Immature natural killer cell (primary cell): ENCODE measurements at regions not wholly inside any gene's neighbourhood (a gene's known extent, or its start where the extent isn't known, plus 50 kb on each side); places are given as distances from the start of the nearest gene placed in this dataset.

Experiments used
- DNase-seq, 3 donors: peaks; one replicate each; pipeline ENCODE4 v3.0.0; 2022; ENCODE audit warnings: mixed read lengths in 1 of 3
- H3K27ac Mint-ChIP-seq, 6 donors: one replicate each; pipeline ENCODE4 v1.8.0; 2020; ENCODE audit warnings: mixed read lengths in 6 of 6, mild to moderate bottlenecking in 5 of 6, inconsistent platforms in 4 of 6, moderate library complexity in 3 of 6
- H3K27me3 Mint-ChIP-seq, 3 donors: one replicate each; pipeline ENCODE4 v1.8.0; 2020 to 2021; ENCODE audit warnings: low read depth in 3 of 3, mild to moderate bottlenecking in 3 of 3, mixed read lengths in 3 of 3, moderate library complexity in 3 of 3, inconsistent platforms in 1 of 3
- H3K36me3 Mint-ChIP-seq, 3 donors: one replicate each; pipeline ENCODE4 v1.8.0; 2020; ENCODE audit warnings: mixed read lengths in 3 of 3, inconsistent platforms in 2 of 3, mild to moderate bottlenecking in 2 of 3
- H3K4me1 Mint-ChIP-seq, 2 donors: one replicate each; pipeline ENCODE4 v1.8.0; 2020; ENCODE audit warnings: inconsistent platforms in 2 of 2, mild to moderate bottlenecking in 2 of 2, mixed read lengths in 2 of 2, moderate library complexity in 1 of 2
- H3K4me3 Mint-ChIP-seq, 5 donors: one replicate each; pipeline ENCODE4 v1.8.0; 2020; ENCODE audit warnings: mild to moderate bottlenecking in 5 of 5, mixed read lengths in 5 of 5, inconsistent platforms in 3 of 5, moderate library complexity in 3 of 5
- H3K9me3 Mint-ChIP-seq, 6 donors: one replicate each; pipeline ENCODE4 v1.8.0; 2020; ENCODE audit warnings: mild to moderate bottlenecking in 6 of 6, mixed read lengths in 6 of 6, inconsistent platforms in 4 of 6, moderate library complexity in 3 of 6

GRCh38 chr7:37534893-37535610 is 86.4 kb upstream of the ELMO1 start:
- Mint-ChIP-seq H3K36me3 (peaks cover 0 to 5% (median 0%) of the 10 kb centered on the region in 3 donors), H3K27ac (no peak overlapping the region), H3K9me3 (no peaks in the 10 kb centered on the region), H3K4me1 (no peaks in the 10 kb centered on the region), H3K27me3 (peaks cover 2 to 6% (median 2%) of the 10 kb centered on the region in 3 donors), H3K4me3 (no peak overlapping the region)
- no peak for DNase-seq

- no peak overlapping the region for H3K4me3 Mint-ChIP-seq
- H3K27me3 Mint-ChIP-seq = peaks cover 2 to 6% (median 2%) of the 10 kb centered on the region in 3 donors
- peaks cover 0 to 5% (median 0%) of the 10 kb centered on the region in 3 donors for H3K36me3 Mint-ChIP-seq
These were observed 87.2 kb upstream of the ELMO1 start for GRCh38 chr7:37535841-37536240.

GRCh38 chr7:37536706-37537105 is 88.0 kb upstream of the ELMO1 start:
- H3K36me3 Mint-ChIP-seq = no peaks in the 10 kb centered on the region
- no peak for DNase-seq
- H3K4me1 Mint-ChIP-seq = no peaks in the 10 kb centered on the region
- no peak overlapping the region for H3K27ac Mint-ChIP-seq
- H3K9me3 Mint-ChIP-seq = peaks cover 0 to 1% (median 0%) of the 10 kb centered on the region in 6 donors
- peaks cover 0 to 6% (median 2%) of the 10 kb centered on the region in 3 donors for H3K27me3 Mint-ChIP-seq
- no peak overlapping the region for H3K4me3 Mint-ChIP-seq

More at GRCh38 chr7:37535841-37536240, 87.2 kb upstream of the ELMO1 start:
- no peak for DNase-seq
- H3K27ac Mint-ChIP-seq = no peak overlapping the region
- no peaks in the 10 kb centered on the region for H3K4me1 Mint-ChIP-seq
- no peaks in the 10 kb centered on the region for H3K9me3 Mint-ChIP-seq

DNA sequence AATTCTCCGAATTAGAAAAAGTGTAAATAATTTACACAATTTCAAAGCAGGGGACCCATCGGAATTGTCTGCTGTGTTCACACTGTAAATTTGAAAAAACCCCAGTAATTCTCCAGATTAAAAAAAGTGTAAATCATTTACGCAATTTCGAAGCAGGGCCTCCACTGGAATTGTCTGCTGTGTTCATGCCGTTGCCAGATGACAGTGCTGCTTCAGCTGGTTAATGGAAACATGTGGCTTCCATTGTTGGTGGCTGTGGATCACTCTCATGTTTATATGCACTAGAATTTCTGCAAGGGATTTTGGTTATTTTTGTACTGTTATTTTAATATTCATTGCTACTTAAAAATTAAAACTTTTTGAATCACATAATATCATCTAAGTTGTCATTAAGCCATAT is 88.8 kb upstream of the ELMO1 start:
- no peaks in the 10 kb centered on the region for H3K4me1 Mint-ChIP-seq
- H3K9me3 Mint-ChIP-seq = peaks cover 0 to 1% (median 0%) of the 10 kb centered on the region in 6 donors
- no peak overlapping the region for H3K4me3 Mint-ChIP-seq
- H3K36me3 Mint-ChIP-seq = no peaks in the 10 kb centered on the region
- DNase-seq = no peak
- no peak overlapping the region for H3K27ac Mint-ChIP-seq
- peaks cover 0 to 2% (median 2%) of the 10 kb centered on the region in 3 donors for H3K27me3 Mint-ChIP-seq

DNA sequence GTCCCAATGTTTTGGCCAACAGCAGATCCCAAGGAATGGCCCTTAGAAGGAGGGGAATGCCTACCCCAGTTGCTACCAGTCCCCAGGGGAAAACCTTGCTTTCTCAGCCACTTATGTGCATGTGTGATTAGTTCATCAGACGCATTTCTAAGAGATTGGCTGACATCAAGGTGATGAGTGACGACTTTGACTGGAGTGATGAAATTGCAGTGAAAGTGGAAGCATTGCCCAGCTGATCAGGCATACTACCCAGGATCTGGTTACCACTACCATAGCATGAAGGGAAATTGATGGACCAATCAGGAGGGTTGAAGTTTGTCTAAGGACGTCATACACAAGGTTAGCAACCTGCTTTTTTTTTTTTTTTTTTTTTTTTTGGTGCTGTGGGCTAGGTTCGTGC is 90.3 kb upstream of the ELMO1 start:
- Mint-ChIP-seq H3K9me3 (peaks cover 0 to 1% (median 0%) of the 10 kb centered on the region in 6 donors), H3K4me3 (no peak overlapping the region), H3K4me1 (no peaks in the 10 kb centered on the region), H3K36me3 (peaks cover 0 to 3% (median 0%) of the 10 kb centered on the region in 3 donors), H3K27ac (no peak overlapping the region), H3K27me3 (peaks cover 0 to 3% (median 0%) of the 10 kb centered on the region in 3 donors)
- DNase-seq = no peak

GRCh38 chr7:37540917-37541316 is 92.3 kb upstream of the ELMO1 start:
- H3K4me1 Mint-ChIP-seq = no peaks in the 10 kb centered on the region
- H3K4me3 Mint-ChIP-seq = no peak overlapping the region
- peaks cover 0 to 1% (median 0%) of the 10 kb centered on the region in 6 donors for H3K9me3 Mint-ChIP-seq
- peaks cover 0 to 3% (median 0%) of the 10 kb centered on the region in 3 donors for H3K36me3 Mint-ChIP-seq
- peaks cover 0 to 3% (median 0%) of the 10 kb centered on the region in 3 donors for H3K27me3 Mint-ChIP-seq
- H3K27ac Mint-ChIP-seq = no peak overlapping the region
- no peak for DNase-seq

DNA sequence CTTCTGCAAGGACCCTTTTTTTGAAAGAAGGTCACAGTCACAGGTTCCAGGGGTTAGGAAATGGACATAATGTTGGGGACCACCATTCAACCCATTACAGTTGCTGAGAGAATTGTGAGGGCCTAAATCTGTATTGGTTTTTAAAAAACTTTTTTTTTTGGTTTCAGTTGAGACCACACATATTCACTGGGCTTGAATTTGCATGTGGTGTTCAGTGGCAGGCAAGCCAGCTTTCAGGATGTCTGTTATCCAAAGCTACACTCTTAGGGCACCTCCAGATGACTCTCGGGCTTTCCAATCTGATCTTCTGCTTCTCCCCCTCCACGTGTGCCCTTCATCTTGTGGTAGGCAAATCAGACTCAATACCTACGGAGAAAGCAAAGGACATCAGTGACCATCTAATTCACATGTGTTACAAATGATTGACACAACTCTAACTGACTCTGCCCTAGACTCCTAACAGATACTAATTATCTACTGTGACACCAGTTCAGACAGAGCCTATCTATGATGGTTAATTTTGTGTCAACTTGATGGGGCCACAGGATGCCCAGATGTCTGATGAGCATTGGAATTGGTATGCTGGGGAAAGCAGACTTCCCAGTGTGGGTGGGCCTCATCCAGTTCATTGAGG is 93.3 kb upstream of the ELMO1 start:
- no peak for DNase-seq
- Mint-ChIP-seq H3K4me1 (no peaks in the 10 kb centered on the region), H3K27ac (no peak overlapping the region), H3K36me3 (peaks cover 0 to 4% (median 0%) of the 10 kb centered on the region in 3 donors), H3K27me3 (peaks cover 0 to 3% (median 0%) of the 10 kb centered on the region in 3 donors), H3K4me3 (no peak overlapping the region), H3K9me3 (peaks cover 0 to 1% (median 0%) of the 10 kb centered on the region in 6 donors)

DNA sequence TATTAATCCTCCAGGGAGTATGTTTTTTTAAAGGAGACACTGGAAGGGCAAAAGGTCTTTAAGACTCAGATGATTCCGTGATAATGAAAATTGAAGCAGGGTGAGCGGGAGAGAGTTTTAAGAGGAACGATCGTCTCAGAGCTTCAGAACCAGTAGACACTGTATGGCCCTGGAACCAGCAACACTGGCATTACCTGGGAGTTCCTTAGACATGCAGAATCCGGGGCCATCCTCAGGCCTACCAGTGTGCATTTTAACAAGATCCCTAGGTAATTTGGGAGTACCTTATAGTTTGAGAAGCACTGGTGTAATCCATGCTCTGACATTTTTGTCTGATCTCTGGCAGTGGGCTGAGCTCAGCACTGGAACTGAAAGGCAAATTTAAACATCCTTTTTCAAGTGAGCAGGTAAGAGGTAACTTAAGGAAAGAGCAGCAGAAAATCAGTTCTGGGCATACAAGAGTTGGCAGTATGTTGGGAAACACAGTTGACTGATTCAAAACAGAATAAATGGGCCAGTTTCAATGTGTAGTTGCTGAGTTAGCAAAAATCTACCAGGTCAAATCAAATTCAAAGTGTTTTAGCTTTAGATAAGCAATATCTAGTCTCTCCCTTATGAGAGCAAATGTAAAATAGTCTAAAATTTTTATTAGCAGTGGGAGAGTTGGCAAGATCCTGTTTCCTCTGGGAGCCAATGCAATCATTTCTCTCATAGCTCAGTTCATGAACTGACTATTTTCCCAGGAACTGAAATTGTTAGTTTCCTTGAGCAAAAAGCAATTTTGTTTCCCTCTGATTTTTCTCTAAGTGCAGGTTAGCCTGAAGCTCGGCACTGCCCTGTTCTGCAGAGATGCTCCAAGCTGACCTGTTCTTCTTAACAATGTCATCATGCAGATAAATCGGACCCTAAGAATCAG is 97.2 kb upstream of the ELMO1 start:
- H3K36me3 Mint-ChIP-seq = peaks cover 0 to 7% (median 0%) of the 10 kb centered on the region in 3 donors
- H3K4me1 Mint-ChIP-seq = no peaks in the 10 kb centered on the region
- H3K4me3 Mint-ChIP-seq = no peak overlapping the region
- DNase-seq = no peak
- no peak overlapping the region for H3K27ac Mint-ChIP-seq
- peaks cover 0 to 4% (median 3%) of the 10 kb centered on the region in 3 donors for H3K27me3 Mint-ChIP-seq
- H3K9me3 Mint-ChIP-seq = peaks cover 0 to 1% (median 0%) of the 10 kb centered on the region in 6 donors

- Mint-ChIP-seq H3K27me3 (peaks cover 0 to 4% (median 3%) of the 10 kb centered on the region in 3 donors), H3K27ac (no peak overlapping the region), H3K4me3 (no peak overlapping the region), H3K9me3 (no peaks in the 10 kb centered on the region), H3K36me3 (peaks cover 0 to 7% (median 0%) of the 10 kb centered on the region in 3 donors), H3K4me1 (no peaks in the 10 kb centered on the region)
- no peak for DNase-seq
These were observed 98.0 kb upstream of the ELMO1 start for GRCh38 chr7:37546677-37547076.

DNA sequence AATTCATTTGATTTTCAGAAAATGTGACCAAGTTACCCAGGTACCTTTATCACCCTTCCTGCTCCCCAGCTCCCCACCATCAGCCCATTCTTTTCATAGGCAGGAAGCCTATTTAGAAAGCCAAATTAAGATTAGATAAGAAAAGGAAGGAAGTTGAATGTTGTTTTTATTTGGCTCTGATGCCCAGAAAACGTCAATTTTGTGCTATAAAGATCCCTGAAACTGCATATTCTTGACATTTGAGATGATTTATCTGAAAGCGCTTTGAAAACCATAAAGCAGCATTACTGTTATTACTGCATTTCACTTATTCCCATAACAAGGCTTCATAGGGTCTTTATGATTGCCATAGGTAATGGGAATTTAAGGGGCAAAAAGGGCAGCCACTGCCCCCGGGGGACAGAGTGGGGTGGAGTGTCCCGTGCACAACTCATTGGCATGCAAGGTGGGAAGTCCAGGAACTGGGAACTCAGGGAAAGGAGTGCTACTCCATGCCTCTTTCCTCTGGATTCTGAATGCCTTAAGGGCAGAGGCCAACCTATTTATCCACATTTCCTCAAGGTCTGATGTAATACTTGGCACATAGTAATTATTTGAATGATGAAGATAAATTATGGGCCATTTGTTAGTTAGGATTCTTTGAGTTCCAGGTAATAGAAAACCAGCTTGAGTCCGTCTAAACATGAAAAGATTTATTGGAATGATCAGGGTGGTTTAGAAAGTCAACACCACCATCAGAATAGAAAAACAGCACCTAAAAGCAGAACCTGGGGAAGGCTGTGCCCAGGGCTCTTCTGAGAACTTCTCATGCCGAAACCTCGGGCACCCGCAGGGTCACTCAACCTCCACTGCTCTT is 100.6 kb upstream of the ELMO1 start:
- Mint-ChIP-seq H3K36me3 (peaks cover 0 to 4% (median 0%) of the 10 kb centered on the region in 3 donors), H3K27me3 (peaks cover 2 to 3% (median 2%) of the 10 kb centered on the region in 3 donors), H3K4me3 (no peak overlapping the region), H3K27ac (no peak overlapping the region), H3K9me3 (no peaks in the 10 kb centered on the region), H3K4me1 (no peaks in the 10 kb centered on the region)
- no peak for DNase-seq

DNA sequence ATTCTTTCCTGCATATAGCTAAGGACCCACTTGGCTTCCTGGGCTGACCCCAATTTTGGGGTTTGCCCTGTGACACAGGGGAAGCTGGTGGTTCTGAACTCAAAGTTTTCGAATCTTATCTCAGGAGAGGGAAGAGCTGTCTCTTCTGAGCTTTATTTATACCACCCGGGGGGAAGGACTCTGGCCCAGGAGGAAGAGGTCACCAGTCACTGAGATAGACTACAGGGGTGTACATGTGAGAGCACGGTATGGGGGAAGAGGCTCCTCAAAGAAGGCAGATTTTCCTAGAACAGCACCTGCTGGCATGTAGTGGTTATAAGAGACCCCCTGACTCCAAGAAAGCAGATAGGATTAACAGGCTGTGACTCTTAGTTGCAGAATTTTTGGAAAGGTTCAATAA is 101.8 kb upstream of the ELMO1 start:
- Mint-ChIP-seq H3K9me3 (no peaks in the 10 kb centered on the region), H3K27me3 (peaks cover 2 to 3% (median 2%) of the 10 kb centered on the region in 3 donors), H3K4me1 (no peaks in the 10 kb centered on the region), H3K4me3 (no peak overlapping the region), H3K36me3 (peaks cover 0 to 4% (median 0%) of the 10 kb centered on the region in 3 donors), H3K27ac (no peak overlapping the region)
- DNase-seq = no peak

- H3K4me3 Mint-ChIP-seq = no peak overlapping the region
- no peaks in the 10 kb centered on the region for H3K4me1 Mint-ChIP-seq
These were observed 102.2 kb upstream of the ELMO1 start for GRCh38 chr7:37550872-37551271.

DNA sequence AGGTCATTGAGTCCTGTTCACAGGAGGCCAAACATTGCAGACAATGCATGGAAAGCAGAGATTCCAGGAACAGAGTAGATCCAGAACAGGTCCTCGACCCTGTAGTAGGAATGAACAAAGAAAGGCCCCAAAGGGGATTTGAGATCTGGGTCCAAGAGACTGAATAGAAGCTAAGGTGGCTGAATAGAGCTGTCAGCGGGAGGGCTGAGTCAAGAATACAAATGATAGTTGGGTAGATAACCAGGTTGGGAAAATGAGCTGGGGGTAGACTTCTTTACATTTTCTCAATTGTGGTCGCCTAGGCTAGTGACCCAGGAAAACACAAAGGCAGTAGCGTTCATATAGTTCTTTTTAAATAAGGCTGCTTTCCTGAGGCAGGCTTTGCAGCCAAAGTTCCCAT is 103.4 kb upstream of the ELMO1 start:
- Mint-ChIP-seq H3K4me3 (no peak overlapping the region), H3K36me3 (peaks cover 0 to 2% (median 0%) of the 10 kb centered on the region in 3 donors), H3K4me1 (no peaks in the 10 kb centered on the region), H3K9me3 (peaks cover 0 to 1% (median 0%) of the 10 kb centered on the region in 6 donors), H3K27ac (no peak overlapping the region), H3K27me3 (peaks cover 2 to 4% (median 3%) of the 10 kb centered on the region in 3 donors)
- no peak for DNase-seq

More at GRCh38 chr7:37550872-37551271, 102.2 kb upstream of the ELMO1 start:
- no peak overlapping the region for H3K27ac Mint-ChIP-seq
- peaks cover 2 to 3% (median 2%) of the 10 kb centered on the region in 3 donors for H3K27me3 Mint-ChIP-seq
- H3K36me3 Mint-ChIP-seq = peaks cover 0 to 4% (median 0%) of the 10 kb centered on the region in 3 donors
- DNase-seq = no peak
- H3K9me3 Mint-ChIP-seq = no peaks in the 10 kb centered on the region
